Transverse colon (tissue), 3 donors: ENCODE measurements at regions not wholly inside any gene's neighbourhood (a gene's known extent, or its start where the extent isn't known, plus 50 kb on each side); places are given as distances from the start of the nearest gene placed in this dataset.

Experiments used
- POLR2A ChIP-seq: fragments of 450-650 bp; IDR thresholded peaks from one replicate; pipeline ENCODE4 v1.6.1; 2016; ENCODE audit warnings: antibody characterized with exemption, mild to moderate bottlenecking, moderate library complexity
- POLR2AphosphoS5 ChIP-seq, 3 donors: sonication (generic); formaldehyde crosslinking; IDR thresholded peaks; one replicate each; pipeline ENCODE4 v1.6.1; 2016; ENCODE audit warnings: antibody characterized with exemption in 3 of 3

DNA sequence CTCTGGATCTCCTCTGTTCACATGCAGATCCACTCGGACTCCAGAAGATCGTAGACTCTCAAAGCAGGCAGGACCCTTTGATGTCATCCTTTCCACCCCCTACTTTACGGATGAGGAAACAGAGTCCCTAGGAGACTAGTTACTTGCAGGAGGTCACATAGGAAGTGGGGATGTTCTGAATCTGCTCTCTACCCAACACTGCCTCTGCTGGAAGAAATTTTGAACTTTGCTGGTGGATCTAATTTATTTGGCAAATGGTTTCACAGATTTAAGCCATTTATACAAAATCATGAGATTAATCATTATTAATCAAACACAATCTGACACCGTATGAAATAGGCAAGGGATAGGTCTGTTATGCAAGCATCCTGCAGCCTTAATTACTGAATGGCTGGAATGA is 55.0 kb upstream of the USP47 start:
- no peak for TF ChIP-seq POLR2A
- no peak for TF ChIP-seq POLR2AphosphoS5 (IDR thresholded peaks at IDR 0.05)
